ENCODE measurements at regions not wholly inside any gene's neighbourhood (a gene's known extent, or its start where the extent isn't known, plus 50 kb on each side); places are given as distances from the start of the nearest gene placed in this dataset.

DNA sequence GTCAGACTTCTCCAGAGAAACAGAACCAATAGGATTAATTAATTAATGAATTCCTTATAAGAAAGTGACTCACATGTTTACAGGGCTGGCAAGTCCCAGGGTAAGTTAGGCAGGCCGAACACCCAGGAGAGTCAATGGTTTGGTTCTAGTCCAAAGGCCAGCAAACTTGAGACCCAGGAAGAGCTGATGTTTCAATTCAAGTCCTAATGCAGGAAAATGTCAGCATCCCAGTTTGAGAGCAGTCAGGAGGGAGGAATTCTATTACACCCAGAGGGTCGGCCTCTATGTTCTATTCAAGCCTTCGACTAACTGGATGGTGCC, 466.0 kb downstream of the INSC start:
- H3K27me3 Mint-ChIP-seq (ENCODE audit: insufficient read depth), result peaks cover 28% of the 10 kb centered on the region
- no peak overlapping the region for H3K27ac Mint-ChIP-seq
- Histone ChIP-seq H3K27me3 (ENCODE audit: control insufficient read depth, insufficient read depth, low read length, poor library complexity, severe bottlenecking) (peaks cover 46% of the 10 kb centered on the region), H3K4me1 (ENCODE audit: control insufficient read depth, insufficient read depth, low read length) (no peaks in the 10 kb centered on the region), H3K9ac (ENCODE audit: extremely low read depth, low read length, poor library complexity, severe bottlenecking) (no peak overlapping the region), H3K9me3 (ENCODE audit: control insufficient read depth, low read length) (no peaks in the 10 kb centered on the region), H3K4me3 (ENCODE audit: low read length) (no peak overlapping the region), H3K36me3 (ENCODE audit: control insufficient read depth, insufficient read depth, low read length) (no peaks in the 10 kb centered on the region), H3K27ac (ENCODE audit: low read depth, low read length) (no peak overlapping the region)
- TF ChIP-seq, protein P1, sequence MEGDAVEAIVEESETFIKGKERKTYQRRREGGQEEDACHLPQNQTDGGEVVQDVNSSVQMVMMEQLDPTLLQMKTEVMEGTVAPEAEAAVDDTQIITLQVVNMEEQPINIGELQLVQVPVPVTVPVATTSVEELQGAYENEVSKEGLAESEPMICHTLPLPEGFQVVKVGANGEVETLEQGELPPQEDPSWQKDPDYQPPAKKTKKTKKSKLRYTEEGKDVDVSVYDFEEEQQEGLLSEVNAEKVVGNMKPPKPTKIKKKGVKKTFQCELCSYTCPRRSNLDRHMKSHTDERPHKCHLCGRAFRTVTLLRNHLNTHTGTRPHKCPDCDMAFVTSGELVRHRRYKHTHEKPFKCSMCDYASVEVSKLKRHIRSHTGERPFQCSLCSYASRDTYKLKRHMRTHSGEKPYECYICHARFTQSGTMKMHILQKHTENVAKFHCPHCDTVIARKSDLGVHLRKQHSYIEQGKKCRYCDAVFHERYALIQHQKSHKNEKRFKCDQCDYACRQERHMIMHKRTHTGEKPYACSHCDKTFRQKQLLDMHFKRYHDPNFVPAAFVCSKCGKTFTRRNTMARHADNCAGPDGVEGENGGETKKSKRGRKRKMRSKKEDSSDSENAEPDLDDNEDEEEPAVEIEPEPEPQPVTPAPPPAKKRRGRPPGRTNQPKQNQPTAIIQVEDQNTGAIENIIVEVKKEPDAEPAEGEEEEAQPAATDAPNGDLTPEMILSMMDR (conservative IDR thresholded peaks at IDR 0.05), result no peak
- peaks cover 14% of the 10 kb centered on the region for H3K4me1 Mint-ChIP-seq
- DNase-seq, result no peak
- 95 to 97% methylated on average over 2 to 3 of the region's 3 CpGs for WGBS, 2 experiments (ENCODE audit: insufficient coverage in 1 of 2, insufficient read length in 1 of 2)
- no peak overlapping the region for H3K4me3 Mint-ChIP-seq
- H3K9me3 Mint-ChIP-seq, result no peaks in the 10 kb centered on the region
- no peaks in the 10 kb centered on the region for H3K36me3 Mint-ChIP-seq (ENCODE audit: low read depth)

DNA sequence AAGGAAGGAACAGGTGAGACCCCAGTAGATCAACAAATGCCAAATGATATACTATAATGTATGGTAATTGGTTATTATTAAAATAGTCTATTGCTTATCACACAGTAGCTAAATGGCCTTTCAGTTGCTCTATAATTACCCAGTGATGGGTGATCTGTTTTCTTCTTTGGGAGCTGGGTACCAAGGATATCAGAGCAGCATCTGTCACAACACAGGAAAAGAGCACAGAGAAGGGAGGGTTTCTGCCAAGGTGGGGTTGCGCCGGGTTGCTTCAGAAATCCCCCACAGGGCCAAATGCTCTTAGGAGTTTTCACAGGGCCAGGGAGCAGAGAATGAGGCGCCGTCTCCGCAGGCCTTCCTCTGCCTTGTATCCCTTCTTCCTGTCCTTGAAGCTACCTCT, 469.4 kb downstream of the INSC start:
- Mint-ChIP-seq H3K36me3 (ENCODE audit: low read depth) (no peaks in the 10 kb centered on the region), H3K27me3 (ENCODE audit: insufficient read depth) (peaks cover 44% of the 10 kb centered on the region), H3K4me1 (peaks cover 21% of the 10 kb centered on the region), H3K27ac (no peak overlapping the region), H3K4me3 (no peak overlapping the region), H3K9me3 (no peaks in the 10 kb centered on the region)
- Histone ChIP-seq H3K4me1 (ENCODE audit: control insufficient read depth, insufficient read depth, low read length) (no peaks in the 10 kb centered on the region), H3K9me3 (ENCODE audit: control insufficient read depth, low read length) (no peaks in the 10 kb centered on the region), H3K36me3 (ENCODE audit: control insufficient read depth, insufficient read depth, low read length) (no peaks in the 10 kb centered on the region), H3K27ac (ENCODE audit: low read depth, low read length) (no peak overlapping the region), H3K4me3 (ENCODE audit: low read length) (no peak overlapping the region), H3K9ac (ENCODE audit: extremely low read depth, low read length, poor library complexity, severe bottlenecking) (no peak overlapping the region), H3K27me3 (ENCODE audit: control insufficient read depth, insufficient read depth, low read length, poor library complexity, severe bottlenecking) (peaks cover 61% of the 10 kb centered on the region)
- 93% methylated on average over 5 of the region's 5 CpGs; no CpG with 5 or more reads in 1 of the 2 experiments for WGBS, 2 experiments (ENCODE audit: insufficient coverage in 1 of 2, insufficient read length in 1 of 2)
- no peak for DNase-seq
- TF ChIP-seq, protein P1 (conservative IDR thresholded peaks at IDR 0.05), result no peak

- peaks cover 72% of the 10 kb centered on the region for H3K27me3 ChIP-seq (ENCODE audit: control insufficient read depth, insufficient read depth, low read length, poor library complexity, severe bottlenecking)
Measured at GRCh38 chr11:15585602-15586331, 471.0 kb downstream of the INSC start.

More at GRCh38 chr11:15585602-15586331, 471.0 kb downstream of the INSC start:
- no peak overlapping the region for H3K4me3 ChIP-seq (ENCODE audit: low read length)
- no peaks in the 10 kb centered on the region for H3K4me1 ChIP-seq (ENCODE audit: control insufficient read depth, insufficient read depth, low read length)
- no peak overlapping the region for H3K27ac Mint-ChIP-seq
- H3K27me3 Mint-ChIP-seq (ENCODE audit: insufficient read depth), result peaks cover 56% of the 10 kb centered on the region
- WGBS, 2 experiments (ENCODE audit: insufficient coverage in 1 of 2, insufficient read length in 1 of 2), result 86% methylated on average over 3 of the region's 4 CpGs; no CpG with 5 or more reads in 1 of the 2 experiments
- H3K4me1 Mint-ChIP-seq, result peaks cover 29% of the 10 kb centered on the region
- no peak overlapping the region for H3K9ac ChIP-seq (ENCODE audit: extremely low read depth, low read length, poor library complexity, severe bottlenecking)
- H3K4me3 Mint-ChIP-seq, result no peak overlapping the region
- TF ChIP-seq, protein P1 (conservative IDR thresholded peaks at IDR 0.05), result no peak
- peaks cover 5% of the 10 kb centered on the region for H3K9me3 ChIP-seq (ENCODE audit: control insufficient read depth, low read length)
- H3K36me3 Mint-ChIP-seq (ENCODE audit: low read depth), result peaks cover 1% of the 10 kb centered on the region
- no peak overlapping the region for H3K27ac ChIP-seq (ENCODE audit: low read depth, low read length)
- no peaks in the 10 kb centered on the region for H3K9me3 Mint-ChIP-seq
- no peaks in the 10 kb centered on the region for H3K36me3 ChIP-seq (ENCODE audit: control insufficient read depth, insufficient read depth, low read length)
- no peak for DNase-seq

Measured in endodermal cell (in vitro differentiated cells).